ENCODE measurements at regions not wholly inside any gene's neighbourhood (a gene's known extent, or its start where the extent isn't known, plus 50 kb on each side); places are given as distances from the start of the nearest gene placed in this dataset.

- TF ChIP-seq CSRNP3 (CRISPR knock-in tag; IDR thresholded peaks at IDR 0.05) (no peak), OSR1 (CRISPR knock-in tag; IDR thresholded peaks at IDR 0.05) (no peak), CSDC2 (CRISPR knock-in tag; IDR thresholded peaks at IDR 0.05) (no peak), SNAI2 (CRISPR knock-in tag; IDR thresholded peaks at IDR 0.05) (no peak)
Measured at GRCh38 chr3:76788206-76788605, 251.7 kb upstream of the ROBO2 start (continued).

DNA sequence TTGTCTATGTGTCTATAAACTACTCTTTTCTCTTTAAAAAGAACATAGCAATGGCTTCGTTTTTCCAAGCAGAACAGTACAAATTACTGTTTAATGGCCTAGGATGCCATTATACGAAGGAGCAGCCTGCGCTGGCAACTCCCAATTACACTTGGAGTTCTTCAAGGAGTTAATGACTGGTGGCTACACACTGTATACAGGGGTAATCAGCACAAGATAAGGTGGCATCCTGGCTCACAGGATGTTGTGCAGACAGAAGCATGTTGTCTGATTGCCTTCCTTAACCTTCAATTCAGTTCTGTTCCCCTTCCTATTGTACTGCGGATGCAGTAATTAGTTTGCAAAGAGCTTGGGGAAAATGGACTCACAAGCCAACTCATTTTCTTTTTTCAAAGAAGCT is 250.7 kb upstream of the ROBO2 start:
- no peak for ATAC-seq
- no peak for TF ChIP-seq ZNF8 (CRISPR knock-in tag; IDR thresholded peaks at IDR 0.05)
- no peak for TF ChIP-seq SNAI2 (CRISPR knock-in tag; IDR thresholded peaks at IDR 0.05)
- no peak for TF ChIP-seq CSDC2 (CRISPR knock-in tag; IDR thresholded peaks at IDR 0.05)
- TF ChIP-seq ESRRG (CRISPR knock-in tag; IDR thresholded peaks at IDR 0.05) = no peak
- no peak for TF ChIP-seq OSR1 (CRISPR knock-in tag; IDR thresholded peaks at IDR 0.05)
- TF ChIP-seq TCF4 (CRISPR knock-in tag; IDR thresholded peaks at IDR 0.05; ENCODE audit: borderline replicate concordance) = no peak

GRCh38 chr3:76811418-76811817 is 228.5 kb upstream of the ROBO2 start:
- no peak for ATAC-seq
- TF ChIP-seq CREB5 (CRISPR knock-in tag; IDR thresholded peaks at IDR 0.05; ENCODE audit: low read depth) = no peak
- no peak for TF ChIP-seq PPARA (CRISPR knock-in tag; IDR thresholded peaks at IDR 0.05; ENCODE audit: borderline replicate concordance)
- no peak for TF ChIP-seq ZFP3 (CRISPR knock-in tag; IDR thresholded peaks at IDR 0.05)
- TF ChIP-seq ZNF8 (CRISPR knock-in tag; IDR thresholded peaks at IDR 0.05) = no peak
- no peak for TF ChIP-seq TSHZ2 (CRISPR knock-in tag; IDR thresholded peaks at IDR 0.05)
- TF ChIP-seq PATZ1 (CRISPR knock-in tag; IDR thresholded peaks at IDR 0.05; ENCODE audit: borderline replicate concordance) = no peak
- no peak for TF ChIP-seq TCF4 (CRISPR knock-in tag; IDR thresholded peaks at IDR 0.05; ENCODE audit: borderline replicate concordance)
- TF ChIP-seq ZNF565 (CRISPR knock-in tag; conservative IDR thresholded peaks at IDR 0.05; ENCODE audit: low read depth) = no peak
- no peak for TF ChIP-seq ZNF70 (CRISPR knock-in tag; IDR thresholded peaks at IDR 0.05)

GRCh38 chr3:76812649-76813242 is 227.2 kb upstream of the ROBO2 start:
- no peak for ATAC-seq
- peak; percentile 53 for TF ChIP-seq ISL1 (CRISPR knock-in tag; IDR thresholded peaks at IDR 0.05)
- TF ChIP-seq ESRRG (CRISPR knock-in tag; IDR thresholded peaks at IDR 0.05) = no peak

GRCh38 chr3:76815561-76815960 is 224.3 kb upstream of the ROBO2 start:
- no peak for TF ChIP-seq TCF4 (CRISPR knock-in tag; IDR thresholded peaks at IDR 0.05; ENCODE audit: borderline replicate concordance)
- no peak for ATAC-seq

DNA sequence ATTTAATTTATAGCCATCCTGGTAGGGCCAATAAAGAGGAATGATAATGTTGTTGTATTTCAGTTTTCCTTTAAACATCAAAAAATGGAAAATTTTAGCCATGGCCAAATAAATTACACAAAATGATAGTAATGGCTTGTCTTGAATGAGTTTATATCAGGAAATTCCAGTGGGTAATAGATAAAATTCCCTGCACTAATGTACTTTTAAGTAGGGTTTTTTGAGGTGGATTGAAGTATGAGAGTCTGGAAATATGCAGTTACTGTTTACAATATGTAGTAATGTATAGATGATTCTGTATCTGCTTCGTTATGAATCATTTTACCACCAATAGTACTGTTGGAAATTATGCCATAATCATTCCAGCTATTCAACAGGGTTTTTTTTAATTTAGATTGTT is 219.4 kb upstream of the ROBO2 start:
- ATAC-seq = no peak
- no peak for TF ChIP-seq BACH2 (CRISPR knock-in tag; IDR thresholded peaks at IDR 0.05; ENCODE audit: borderline replicate concordance)
- peak; percentile 51 for TF ChIP-seq ISL1 (CRISPR knock-in tag; IDR thresholded peaks at IDR 0.05)
- no peak for TF ChIP-seq ESRRG (CRISPR knock-in tag; IDR thresholded peaks at IDR 0.05)

Data from SK-N-SH treated with all-trans-retinoic acid at 6 μM for 48 hours (cell line).